ENCODE measurements at regions not wholly inside any gene's neighbourhood (a gene's known extent, or its start where the extent isn't known, plus 50 kb on each side); places are given as distances from the start of the nearest gene placed in this dataset.

DNA sequence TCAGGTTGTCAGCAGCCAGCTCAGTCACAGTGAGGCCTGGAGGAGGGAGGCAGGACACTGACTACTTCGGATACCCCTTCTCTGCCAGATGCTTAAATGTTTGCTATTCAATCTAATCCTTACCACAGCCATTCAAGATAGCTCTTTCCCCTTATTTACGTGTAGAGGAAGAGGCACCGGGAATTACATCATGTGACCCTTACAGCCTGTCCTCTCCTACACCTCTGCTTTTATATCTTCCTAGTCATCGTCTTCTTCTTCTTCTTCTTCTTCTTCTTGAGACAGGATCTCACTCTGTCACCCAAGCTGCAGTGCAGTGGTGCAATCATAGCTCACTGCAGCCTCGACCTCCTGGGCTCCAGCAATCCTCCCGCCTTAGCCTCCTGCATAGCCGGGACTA is 148.1 kb upstream of the NEDD9 start (continued):
- TF ChIP-seq, protein P1, sequence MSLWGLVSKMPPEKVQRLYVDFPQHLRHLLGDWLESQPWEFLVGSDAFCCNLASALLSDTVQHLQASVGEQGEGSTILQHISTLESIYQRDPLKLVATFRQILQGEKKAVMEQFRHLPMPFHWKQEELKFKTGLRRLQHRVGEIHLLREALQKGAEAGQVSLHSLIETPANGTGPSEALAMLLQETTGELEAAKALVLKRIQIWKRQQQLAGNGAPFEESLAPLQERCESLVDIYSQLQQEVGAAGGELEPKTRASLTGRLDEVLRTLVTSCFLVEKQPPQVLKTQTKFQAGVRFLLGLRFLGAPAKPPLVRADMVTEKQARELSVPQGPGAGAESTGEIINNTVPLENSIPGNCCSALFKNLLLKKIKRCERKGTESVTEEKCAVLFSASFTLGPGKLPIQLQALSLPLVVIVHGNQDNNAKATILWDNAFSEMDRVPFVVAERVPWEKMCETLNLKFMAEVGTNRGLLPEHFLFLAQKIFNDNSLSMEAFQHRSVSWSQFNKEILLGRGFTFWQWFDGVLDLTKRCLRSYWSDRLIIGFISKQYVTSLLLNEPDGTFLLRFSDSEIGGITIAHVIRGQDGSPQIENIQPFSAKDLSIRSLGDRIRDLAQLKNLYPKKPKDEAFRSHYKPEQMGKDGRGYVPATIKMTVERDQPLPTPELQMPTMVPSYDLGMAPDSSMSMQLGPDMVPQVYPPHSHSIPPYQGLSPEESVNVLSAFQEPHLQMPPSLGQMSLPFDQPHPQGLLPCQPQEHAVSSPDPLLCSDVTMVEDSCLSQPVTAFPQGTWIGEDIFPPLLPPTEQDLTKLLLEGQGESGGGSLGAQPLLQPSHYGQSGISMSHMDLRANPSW (CRISPR knock-in tag; IDR thresholded peaks at IDR 0.05; ENCODE audit: borderline replicate concordance): no peak
- TF ChIP-seq, protein P2, sequence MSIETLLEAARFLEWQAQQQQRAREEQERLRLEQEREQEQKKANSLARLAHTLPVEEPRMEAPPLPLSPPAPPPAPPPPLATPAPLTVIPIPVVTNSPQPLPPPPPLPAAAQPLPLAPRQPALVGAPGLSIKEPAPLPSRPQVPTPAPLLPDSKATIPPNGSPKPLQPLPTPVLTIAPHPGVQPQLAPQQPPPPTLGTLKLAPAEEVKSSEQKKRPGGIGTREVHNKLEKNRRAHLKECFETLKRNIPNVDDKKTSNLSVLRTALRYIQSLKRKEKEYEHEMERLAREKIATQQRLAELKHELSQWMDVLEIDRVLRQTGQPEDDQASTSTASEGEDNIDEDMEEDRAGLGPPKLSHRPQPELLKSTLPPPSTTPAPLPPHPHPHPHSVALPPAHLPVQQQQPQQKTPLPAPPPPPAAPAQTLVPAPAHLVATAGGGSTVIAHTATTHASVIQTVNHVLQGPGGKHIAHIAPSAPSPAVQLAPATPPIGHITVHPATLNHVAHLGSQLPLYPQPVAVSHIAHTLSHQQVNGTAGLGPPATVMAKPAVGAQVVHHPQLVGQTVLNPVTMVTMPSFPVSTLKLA (IDR thresholded peaks at IDR 0.05): no peak

DNA sequence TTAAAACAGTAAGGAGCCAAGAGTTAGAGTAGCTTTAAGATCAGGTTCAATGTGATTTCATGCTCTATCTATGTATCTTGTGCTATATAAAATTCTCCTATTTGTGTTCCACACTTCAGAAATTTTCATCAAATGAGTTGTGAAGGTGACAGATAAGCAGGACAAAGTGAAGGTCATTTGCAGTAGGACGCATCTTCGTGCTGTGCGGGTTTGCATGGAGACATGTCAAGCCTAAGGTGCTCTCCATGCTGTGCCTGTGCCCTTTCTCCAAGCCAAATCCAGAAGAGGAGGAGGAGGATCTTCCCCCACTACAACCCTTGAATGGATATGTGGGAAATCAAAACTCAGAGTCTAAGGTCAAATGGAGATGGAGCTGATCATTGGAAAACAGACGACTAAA is 147.3 kb upstream of the NEDD9 start:
- Histone ChIP-seq H3K9ac (ENCODE audit: insufficient read depth, low read depth, low read length) (no peak overlapping the region), H4K20me1 (ENCODE audit: insufficient read depth, low read length) (no peaks in the 10 kb centered on the region), H3K4me1 (ENCODE audit: insufficient read depth, low read length) (peaks cover 18% of the 10 kb centered on the region), H3K27ac (ENCODE audit: extremely low read length, insufficient read depth, low read length) (no peak overlapping the region), H3K27me3 (ENCODE audit: control insufficient read depth in 1 of 2, insufficient read depth in 2 of 2, low read length in 2 of 2) (no peaks in the 10 kb centered on the region), H2AFZ (ENCODE audit: low read length) (no peak overlapping the region), H3K36me3 (replicated peaks in 1 of 2; ENCODE audit: control insufficient read depth in 1 of 2, insufficient read depth in 2 of 2, low read length in 2 of 2) (no peaks in the 10 kb centered on the region), H3K79me2 (ENCODE audit: insufficient read depth, low read length) (no peaks in the 10 kb centered on the region), H3K9me3 (ENCODE audit: low read length) (no peaks in the 10 kb centered on the region), H3K4me3 (replicated peaks in 1 of 3; ENCODE audit: insufficient read depth in 1 of 3, low read depth in 2 of 3, low read length in 3 of 3) (no peak overlapping the region), H3K4me2 (ENCODE audit: low read depth, low read length) (no peak overlapping the region)
- DNase-seq (ENCODE audit: low spot score): no peak
- FAIRE-seq: no peak
- no TSS peak for BruUV-seq (replicated peaks)
- no peak for ATAC-seq
- intact Hi-C loops (cut with micrococcal nuclease; ENCODE audit: unreplicated experiment): no loop called here
- in situ Hi-C loops (cut with HindIII; ENCODE audit: extremely low pct_ligation_motif_present, low pct_unique_long_range_greater_than_20kb): no loop called here
- WGBS (ENCODE audit: low lambda C conversion rate): 98% methylated on average over 4 of the region's 4 CpGs
- ChIA-PET CTCF (ENCODE audit: low intra/inter-chr PET ratio, low total read pairs) (no interaction called here), POLR2A (interaction anchor here (3.1 kb wide), 1 partner anchor 12 kb away, joined by 20 read pairs; no protein-coding TSS in a partner anchor)
- TF ChIP-seq ZNF577 (CRISPR knock-in tag; IDR thresholded peaks at IDR 0.05; ENCODE audit: borderline replicate concordance, low read depth) (no peak), ZNF124 (CRISPR knock-in tag; IDR thresholded peaks at IDR 0.05) (no peak), POLR2G (IDR thresholded peaks at IDR 0.05; ENCODE audit: low read depth, low read length) (no peak), REL (CRISPR knock-in tag; conservative IDR thresholded peaks at IDR 0.05) (no peak), ZNF569 (CRISPR knock-in tag; IDR thresholded peaks at IDR 0.05; ENCODE audit: borderline replicate concordance) (no peak), ZNF468 (CRISPR knock-in tag; IDR thresholded peaks at IDR 0.05) (no peak), ZFP90 (CRISPR knock-in tag; IDR thresholded peaks at IDR 0.05; ENCODE audit: borderline replicate concordance) (no peak), TRIM24 (CRISPR knock-in tag; IDR thresholded peaks at IDR 0.05) (no peak)
- TF ChIP-seq, protein P3, sequence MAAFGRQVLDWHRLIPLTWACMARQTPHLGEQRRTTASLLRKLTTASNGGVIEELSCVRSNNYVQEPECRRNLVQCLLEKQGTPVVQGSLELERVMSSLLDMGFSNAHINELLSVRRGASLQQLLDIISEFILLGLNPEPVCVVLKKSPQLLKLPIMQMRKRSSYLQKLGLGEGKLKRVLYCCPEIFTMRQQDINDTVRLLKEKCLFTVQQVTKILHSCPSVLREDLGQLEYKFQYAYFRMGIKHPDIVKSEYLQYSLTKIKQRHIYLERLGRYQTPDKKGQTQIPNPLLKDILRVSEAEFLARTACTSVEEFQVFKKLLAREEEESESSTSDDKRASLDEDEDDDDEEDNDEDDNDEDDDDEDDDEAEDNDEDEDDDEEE (CRISPR knock-in tag; IDR thresholded peaks at IDR 0.05): no peak
- TF ChIP-seq, protein P4, sequence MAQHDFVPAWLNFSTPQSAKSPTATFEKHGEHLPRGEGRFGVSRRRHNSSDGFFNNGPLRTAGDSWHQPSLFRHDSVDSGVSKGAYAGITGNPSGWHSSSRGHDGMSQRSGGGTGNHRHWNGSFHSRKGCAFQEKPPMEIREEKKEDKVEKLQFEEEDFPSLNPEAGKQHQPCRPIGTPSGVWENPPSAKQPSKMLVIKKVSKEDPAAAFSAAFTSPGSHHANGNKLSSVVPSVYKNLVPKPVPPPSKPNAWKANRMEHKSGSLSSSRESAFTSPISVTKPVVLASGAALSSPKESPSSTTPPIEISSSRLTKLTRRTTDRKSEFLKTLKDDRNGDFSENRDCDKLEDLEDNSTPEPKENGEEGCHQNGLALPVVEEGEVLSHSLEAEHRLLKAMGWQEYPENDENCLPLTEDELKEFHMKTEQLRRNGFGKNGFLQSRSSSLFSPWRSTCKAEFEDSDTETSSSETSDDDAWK (CRISPR knock-in tag; IDR thresholded peaks at IDR 0.05): no peak
- TF ChIP-seq, protein P5, sequence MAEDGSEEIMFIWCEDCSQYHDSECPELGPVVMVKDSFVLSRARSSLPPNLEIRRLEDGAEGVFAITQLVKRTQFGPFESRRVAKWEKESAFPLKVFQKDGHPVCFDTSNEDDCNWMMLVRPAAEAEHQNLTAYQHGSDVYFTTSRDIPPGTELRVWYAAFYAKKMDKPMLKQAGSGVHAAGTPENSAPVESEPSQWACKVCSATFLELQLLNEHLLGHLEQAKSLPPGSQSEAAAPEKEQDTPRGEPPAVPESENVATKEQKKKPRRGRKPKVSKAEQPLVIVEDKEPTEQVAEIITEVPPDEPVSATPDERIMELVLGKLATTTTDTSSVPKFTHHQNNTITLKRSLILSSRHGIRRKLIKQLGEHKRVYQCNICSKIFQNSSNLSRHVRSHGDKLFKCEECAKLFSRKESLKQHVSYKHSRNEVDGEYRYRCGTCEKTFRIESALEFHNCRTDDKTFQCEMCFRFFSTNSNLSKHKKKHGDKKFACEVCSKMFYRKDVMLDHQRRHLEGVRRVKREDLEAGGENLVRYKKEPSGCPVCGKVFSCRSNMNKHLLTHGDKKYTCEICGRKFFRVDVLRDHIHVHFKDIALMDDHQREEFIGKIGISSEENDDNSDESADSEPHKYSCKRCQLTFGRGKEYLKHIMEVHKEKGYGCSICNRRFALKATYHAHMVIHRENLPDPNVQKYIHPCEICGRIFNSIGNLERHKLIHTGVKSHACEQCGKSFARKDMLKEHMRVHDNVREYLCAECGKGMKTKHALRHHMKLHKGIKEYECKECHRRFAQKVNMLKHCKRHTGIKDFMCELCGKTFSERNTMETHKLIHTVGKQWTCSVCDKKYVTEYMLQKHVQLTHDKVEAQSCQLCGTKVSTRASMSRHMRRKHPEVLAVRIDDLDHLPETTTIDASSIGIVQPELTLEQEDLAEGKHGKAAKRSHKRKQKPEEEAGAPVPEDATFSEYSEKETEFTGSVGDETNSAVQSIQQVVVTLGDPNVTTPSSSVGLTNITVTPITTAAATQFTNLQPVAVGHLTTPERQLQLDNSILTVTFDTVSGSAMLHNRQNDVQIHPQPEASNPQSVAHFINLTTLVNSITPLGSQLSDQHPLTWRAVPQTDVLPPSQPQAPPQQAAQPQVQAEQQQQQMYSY (CRISPR knock-in tag; IDR thresholded peaks at IDR 0.05): no peak

Data from HepG2 (cell line).